Fibroblast of lung (primary cell): ENCODE measurements at regions not wholly inside any gene's neighbourhood (a gene's known extent, or its start where the extent isn't known, plus 50 kb on each side); places are given as distances from the start of the nearest gene placed in this dataset.

Experiments
- DNase-seq, 2 donors: peaks; one replicate each; pipeline versions ENCODE4 v3.0.0 to v3.0.0-alpha.2; 2010; ENCODE audit warnings: low read depth in 2 of 2
- H2AFZ ChIP-seq: 2 replicates; pipeline ENCODE4 v1.5.1; 2012; ENCODE audit warnings: low read length, control low read depth, inconsistent platforms
- H3K27ac ChIP-seq: 2 replicates; pipeline ENCODE4 v1.5.1; 2011; ENCODE audit warnings: low read length, control low read depth; ENCODE audit not compliant: insufficient read depth
- H3K27me3 ChIP-seq: 2 replicates; pipeline ENCODE4 v1.5.1; 2011; ENCODE audit warnings: mild to moderate bottlenecking, low read length; ENCODE audit not compliant: control insufficient read depth, insufficient read depth
- H3K36me3 ChIP-seq: 2 replicates; pipeline ENCODE4 v1.5.1; 2011; ENCODE audit warnings: low read length; ENCODE audit not compliant: control insufficient read depth, insufficient read depth
- H3K4me1 ChIP-seq: 2 replicates; pipeline ENCODE4 v1.5.1; 2011; ENCODE audit warnings: low read length; ENCODE audit not compliant: control insufficient read depth, insufficient read depth; ENCODE audit errors: extremely low read depth
- H3K4me2 ChIP-seq: 2 replicates; pipeline ENCODE4 v1.5.1; 2011; ENCODE audit warnings: low read length, control low read depth; ENCODE audit not compliant: insufficient read depth; ENCODE audit errors: extremely low read depth
- H3K4me3 ChIP-seq, 4 experiments: fragments of 200-600 bp in 1 of 4; sonication (generic) in 1 of 4; replicated peaks in 1 of 4; 2 replicates each; pipeline ENCODE4 v1.5.1; 2011 to 2016; ENCODE audit warnings: low read length in 4 of 4, low read depth in 3 of 4, mild to moderate bottlenecking in 3 of 4, control low read depth in 2 of 4, inconsistent platforms in 1 of 4, mixed read lengths in 1 of 4; ENCODE audit not compliant: insufficient read depth in 1 of 4; ENCODE audit errors: control extremely low read depth in 1 of 4
- H3K79me2 ChIP-seq: 2 replicates; pipeline ENCODE4 v1.5.1; 2012; ENCODE audit warnings: mild to moderate bottlenecking, low read length, inconsistent platforms; ENCODE audit not compliant: control insufficient read depth, insufficient read depth
- H3K9ac ChIP-seq: 2 replicates; pipeline ENCODE4 v1.5.1; 2011; ENCODE audit warnings: mild to moderate bottlenecking, low read length, control low read depth; ENCODE audit not compliant: insufficient read depth
- H3K9me3 ChIP-seq: 2 replicates; pipeline ENCODE4 v1.5.1; 2012; ENCODE audit warnings: low read depth, low read length; ENCODE audit not compliant: control insufficient read depth, insufficient read depth
- H4K20me1 ChIP-seq: 2 replicates; pipeline ENCODE4 v1.5.1; 2011; ENCODE audit warnings: low read length; ENCODE audit not compliant: control insufficient read depth, insufficient read depth; ENCODE audit errors: extremely low read depth
- CTCF ChIP-seq, 2 donors: IDR thresholded peaks in 1 of 2; conservative IDR thresholded peaks in 1 of 2; 1 replicate in 1 of 2; 2 replicates in 1 of 2; pipeline ENCODE4 v1.5.1; 2011 to 2012; ENCODE audit warnings: low read length in 2 of 2, control low read depth in 1 of 2, inconsistent platforms in 1 of 2, low read depth in 1 of 2, mild to moderate bottlenecking in 1 of 2
- EZH2 ChIP-seq: IDR thresholded peaks from 2 replicates; pipeline ENCODE4 v1.5.1; 2012; ENCODE audit warnings: low read length, control low read depth, mild to moderate bottlenecking; ENCODE audit errors: missing control alignments

- H3K27ac ChIP-seq: no peak overlapping the region
- H3K4me2 ChIP-seq: no peak overlapping the region
- no peaks in the 10 kb centered on the region for H3K9me3 ChIP-seq
- no peaks in the 10 kb centered on the region for H4K20me1 ChIP-seq
- no peaks in the 10 kb centered on the region for H3K36me3 ChIP-seq
- DNase-seq: no peak
- TF ChIP-seq CTCF (conservative IDR thresholded peaks at IDR 0.05 in 1 of 2, IDR thresholded peaks at IDR 0.05 in 1 of 2; ENCODE audit: low read depth in 1 of 2, low read length in 2 of 2) (no peak), EZH2 (no peak)
- H3K27me3 ChIP-seq: no peaks in the 10 kb centered on the region
- no peak overlapping the region for H3K4me3 ChIP-seq
- H2AFZ ChIP-seq: no peak overlapping the region
- H3K9ac ChIP-seq: no peak overlapping the region
- H3K4me1 ChIP-seq: no peaks in the 10 kb centered on the region
- no peaks in the 10 kb centered on the region for H3K79me2 ChIP-seq
Measured at GRCh38 chr4:11152684-11153083, 276.0 kb downstream of the HS3ST1 start.

- Histone ChIP-seq H3K4me2 (no peak overlapping the region), H3K9me3 (no peaks in the 10 kb centered on the region), H3K27ac (no peak overlapping the region), H3K9ac (no peak overlapping the region), H3K79me2 (no peaks in the 10 kb centered on the region), H3K36me3 (no peaks in the 10 kb centered on the region), H3K4me1 (no peaks in the 10 kb centered on the region), H4K20me1 (no peaks in the 10 kb centered on the region), H3K4me3 (no peak overlapping the region), H3K27me3 (no peaks in the 10 kb centered on the region), H2AFZ (no peak overlapping the region)
- no peak for TF ChIP-seq CTCF (conservative IDR thresholded peaks at IDR 0.05 in 1 of 2, IDR thresholded peaks at IDR 0.05 in 1 of 2; ENCODE audit: low read depth in 1 of 2, low read length in 2 of 2)
- TF ChIP-seq EZH2: no peak
- DNase-seq: no peak
Measured at GRCh38 chr4:11151500-11151899, 277.2 kb downstream of the HS3ST1 start.

- no peaks in the 10 kb centered on the region for H3K9me3 ChIP-seq
- no peaks in the 10 kb centered on the region for H3K27me3 ChIP-seq
Measured at GRCh38 chr4:11149612-11150259, 279.0 kb downstream of the HS3ST1 start.

More at GRCh38 chr4:11149612-11150259, 279.0 kb downstream of the HS3ST1 start:
- Histone ChIP-seq H3K4me3 (no peak overlapping the region), H3K4me1 (no peaks in the 10 kb centered on the region), H3K79me2 (no peaks in the 10 kb centered on the region), H3K27ac (no peak overlapping the region), H3K4me2 (no peak overlapping the region), H2AFZ (no peak overlapping the region), H3K36me3 (no peaks in the 10 kb centered on the region), H3K9ac (no peak overlapping the region), H4K20me1 (no peaks in the 10 kb centered on the region)
- no peak for TF ChIP-seq EZH2
- no peak for TF ChIP-seq CTCF (conservative IDR thresholded peaks at IDR 0.05 in 1 of 2, IDR thresholded peaks at IDR 0.05 in 1 of 2; ENCODE audit: low read depth in 1 of 2, low read length in 2 of 2)
- DNase-seq: no peak
